NCI-H2227 (cell line): ENCODE measurements at regions not wholly inside any gene's neighbourhood (a gene's known extent, or its start where the extent isn't known, plus 50 kb on each side); places are given as distances from the start of the nearest gene placed in this dataset.
"Not testable (repeated sequence)": the region's sequence is repeated elsewhere in the genome, so short reads cannot be mapped to it uniquely, and the experiment has no call there.

Experiments
- DNase-seq: peaks from one replicate; lab custom pipeline; 2025; ENCODE audit not compliant: unreplicated experiment; lab: John Stamatoyannopoulos, UW

DNA sequence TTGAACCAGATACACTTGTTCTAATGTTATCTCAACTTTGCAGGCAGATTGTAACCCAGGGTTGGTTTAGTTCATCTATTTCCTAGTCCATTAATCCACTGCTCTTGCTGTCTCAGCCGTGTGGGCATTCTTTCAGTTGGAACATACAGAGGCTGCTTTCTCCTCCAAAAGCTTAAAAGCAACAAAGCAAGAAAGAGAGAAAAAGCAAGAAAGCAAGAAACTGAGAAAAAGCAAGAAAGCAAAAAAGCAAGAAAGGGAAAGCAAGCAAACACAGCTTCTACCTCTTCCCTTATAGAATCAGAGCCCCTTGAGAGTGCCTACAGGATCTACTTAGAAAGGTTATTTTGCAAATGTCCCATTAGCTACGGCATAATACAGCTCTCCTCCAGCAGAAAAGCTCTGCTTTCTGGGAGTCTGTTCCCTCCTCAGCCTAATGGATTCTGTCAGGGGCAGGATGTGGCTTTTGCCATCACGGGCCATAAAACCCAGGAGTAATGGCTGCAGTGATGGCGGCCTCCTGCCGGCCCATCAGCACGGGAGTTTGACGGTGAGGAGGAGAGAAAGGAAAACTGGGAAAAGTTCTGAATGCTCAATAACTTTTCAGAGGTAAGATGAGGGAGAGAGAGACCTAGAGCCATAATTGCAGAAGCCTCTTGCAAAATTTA is 156.8 kb upstream of the JARID2 start:
- no peak for DNase-seq

DNA sequence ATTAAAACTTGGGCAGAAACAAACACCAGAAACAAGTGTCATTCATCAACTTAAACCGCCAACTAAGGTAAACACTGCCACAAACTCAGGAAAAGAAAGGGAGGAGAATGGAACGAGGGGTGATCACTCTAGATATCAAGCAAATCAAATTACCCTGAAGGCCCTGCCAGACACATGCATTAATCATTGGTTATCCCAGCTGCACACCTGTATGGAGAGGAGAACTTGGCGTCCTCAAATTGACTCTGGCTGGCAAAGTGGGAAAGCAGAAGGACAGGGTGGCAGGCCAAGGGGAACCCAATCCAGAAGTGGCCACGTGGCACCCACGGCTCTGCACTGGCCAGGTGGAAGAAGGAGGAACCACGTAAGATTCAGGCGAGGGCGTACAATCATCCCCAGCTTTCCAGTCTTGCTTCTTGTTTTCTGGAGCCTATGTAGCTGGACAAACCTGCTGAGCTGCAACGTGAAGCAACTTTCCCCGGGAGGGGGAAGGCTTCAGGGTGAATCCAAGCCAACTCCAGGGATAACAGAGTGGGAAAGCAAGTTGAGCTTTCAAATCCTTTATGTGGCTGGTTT is 156.2 kb upstream of the JARID2 start:
- no peak for DNase-seq

DNA sequence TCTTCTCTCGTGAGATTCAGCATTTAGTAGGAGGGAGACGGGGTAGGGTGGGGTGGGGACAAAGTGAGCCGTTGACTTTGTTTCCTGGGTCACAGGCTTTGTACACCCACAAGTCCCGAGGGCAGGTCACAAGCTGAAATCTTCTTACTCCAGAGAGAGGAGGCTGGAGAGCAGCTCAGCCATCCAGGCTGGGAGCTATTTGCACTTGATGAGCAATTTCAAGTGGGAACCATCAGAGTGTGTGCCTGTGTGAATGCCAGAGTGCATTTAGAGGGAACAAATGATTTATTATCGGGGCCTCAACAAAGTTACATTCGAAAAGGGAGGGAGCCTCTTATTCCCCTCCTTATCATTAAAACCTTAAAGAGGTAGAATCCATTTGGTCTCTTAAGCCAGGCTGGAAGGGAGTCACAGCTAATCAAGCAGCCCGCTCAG is 155.7 kb upstream of the JARID2 start:
- peak; percentile 36 for DNase-seq

DNA sequence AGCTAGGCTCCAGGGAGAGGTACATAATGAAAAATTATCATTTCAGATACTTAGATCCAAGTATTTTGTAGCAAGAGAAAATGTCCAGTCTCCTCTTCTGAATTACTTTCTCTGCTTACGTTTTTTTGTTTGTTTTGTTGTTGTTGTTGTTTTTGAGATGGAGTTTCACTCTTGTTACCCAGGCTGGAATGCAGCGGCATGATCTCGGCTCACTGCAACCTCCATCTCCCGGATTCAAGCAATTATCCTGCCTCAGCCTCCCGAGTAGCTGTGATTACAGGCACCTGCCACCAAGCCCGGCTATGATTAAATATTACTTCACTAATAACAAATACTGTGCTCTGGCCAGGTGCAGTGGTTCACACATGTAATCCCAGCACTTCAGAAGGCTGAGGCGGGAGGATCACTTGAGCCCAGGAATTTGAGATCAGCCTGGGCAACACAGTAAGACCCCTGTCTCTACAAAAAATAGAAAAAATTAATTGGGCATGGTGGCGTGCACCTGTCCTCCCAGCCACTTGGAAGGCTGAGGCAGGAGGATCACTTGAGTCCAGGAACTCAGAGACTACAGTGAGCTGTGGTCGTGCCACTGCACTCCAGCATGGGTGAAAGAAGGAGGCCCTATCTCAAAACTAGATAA is 155.0 kb upstream of the JARID2 start:
- DNase-seq: no peak

DNA sequence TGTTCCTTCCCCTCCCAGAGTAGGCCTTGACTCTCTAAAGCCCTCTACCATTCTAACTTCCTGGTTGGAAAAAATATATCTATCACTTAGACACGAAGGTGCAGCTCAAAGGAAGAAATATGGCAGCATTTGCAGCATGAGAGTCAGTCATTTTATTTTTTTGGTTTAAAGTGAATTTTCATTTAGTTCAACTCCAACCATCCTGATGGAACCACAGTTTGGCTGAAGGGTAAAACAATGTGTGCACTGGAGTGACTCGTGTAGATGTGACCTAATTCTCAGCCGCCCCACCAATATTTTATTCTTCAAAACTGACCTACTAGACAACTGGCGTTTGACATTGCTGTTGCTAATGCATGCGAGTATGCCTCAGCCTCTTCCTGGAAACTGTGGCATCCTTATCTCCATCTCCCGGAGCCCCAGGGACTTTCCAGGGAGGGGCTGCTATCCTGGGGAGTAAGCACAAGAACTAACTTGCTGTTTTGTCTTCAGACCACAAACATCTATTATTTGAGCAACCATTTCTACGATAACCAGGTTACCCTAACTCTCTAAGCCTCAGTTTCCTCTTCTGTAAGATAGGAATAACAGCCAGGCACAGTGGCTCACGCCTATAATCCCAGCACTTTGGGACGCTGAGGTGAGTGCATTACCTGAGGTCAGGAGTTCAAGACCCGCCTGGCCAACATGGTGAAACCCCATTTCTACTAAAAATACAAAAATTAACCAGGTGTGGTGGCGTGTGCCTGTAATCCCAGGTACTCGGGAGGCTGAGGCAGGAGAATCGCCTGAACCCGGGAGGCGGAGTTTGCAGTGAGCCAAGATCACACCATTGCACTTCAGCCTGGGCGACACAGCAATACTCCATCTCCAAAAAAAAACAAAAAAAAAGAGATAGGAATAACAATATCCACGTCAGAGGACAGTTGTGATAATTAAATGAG is 148.7 kb upstream of the JARID2 start:
- DNase-seq: no peak

DNA sequence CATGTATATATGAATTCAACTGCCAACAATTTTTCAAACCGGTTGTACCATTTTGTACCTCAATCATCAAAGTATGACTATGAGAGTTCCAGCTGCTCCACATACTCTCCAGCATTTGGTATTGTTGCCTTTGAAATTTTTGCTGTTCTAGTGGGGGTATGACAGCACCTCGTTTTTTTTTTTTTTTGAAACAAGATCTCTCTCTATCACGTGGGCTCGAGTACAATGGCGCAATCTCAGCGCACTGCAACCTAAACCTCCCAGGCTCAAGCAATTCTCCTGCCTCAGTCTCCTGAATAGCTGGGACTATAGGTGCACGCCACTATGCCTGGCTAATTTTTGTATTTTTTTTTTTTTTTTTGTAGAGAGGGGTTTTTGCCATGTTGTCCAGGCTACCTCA is 144.7 kb upstream of the JARID2 start:
- no peak for DNase-seq

DNA sequence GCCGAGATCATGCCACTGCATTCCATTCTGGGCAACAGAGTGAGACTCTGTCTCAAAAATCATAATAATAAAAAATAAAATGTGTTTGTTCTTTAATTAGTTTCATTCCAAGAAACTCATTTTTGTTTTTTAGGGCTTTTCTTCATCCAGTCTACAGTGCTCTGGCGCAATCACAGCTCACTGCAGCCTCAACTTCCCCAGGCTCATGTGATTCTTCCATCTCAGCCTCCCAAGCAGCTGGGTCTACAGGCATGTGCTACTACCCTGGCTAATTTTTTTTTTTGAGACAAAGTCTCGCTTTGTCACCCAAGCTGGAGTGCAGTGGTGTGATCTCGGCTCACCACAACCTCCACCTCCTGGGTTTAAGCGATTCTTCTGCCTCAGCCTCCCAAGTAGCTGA is 143.6 kb upstream of the JARID2 start:
- DNase-seq: no peak

DNA sequence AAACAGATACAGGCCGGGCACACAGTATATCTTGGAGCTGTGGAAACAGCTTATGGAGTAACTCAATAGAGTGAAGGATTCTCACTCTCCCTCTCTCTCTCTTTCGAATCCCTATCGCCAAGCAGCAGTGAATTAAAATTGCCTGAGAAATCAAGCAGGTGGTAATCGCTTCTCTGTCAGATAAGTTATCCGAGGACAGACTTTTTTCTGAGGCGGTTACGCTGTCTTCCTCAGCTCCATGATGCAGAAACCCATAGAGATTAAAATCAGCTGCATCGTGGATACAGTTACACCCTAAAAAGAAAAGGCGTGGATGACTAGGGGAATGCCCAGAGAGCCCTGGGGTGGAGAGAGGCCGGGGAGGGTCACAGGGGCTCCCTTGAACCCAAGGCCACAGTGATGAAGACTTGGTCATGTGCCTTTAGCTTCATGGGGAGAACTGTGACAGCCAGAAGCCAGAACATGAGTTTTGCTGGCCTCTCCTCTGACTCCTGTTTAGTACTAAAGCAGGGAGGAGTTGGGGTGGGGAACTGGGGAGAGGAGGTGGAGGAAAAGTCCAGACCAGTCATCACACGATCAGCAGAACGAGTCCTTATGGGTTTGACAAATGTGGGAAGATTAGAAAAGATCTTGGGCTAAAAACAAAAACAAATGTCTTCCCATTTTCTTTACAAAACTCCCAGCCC is 138.8 kb upstream of the JARID2 start:
- DNase-seq: no peak

DNA sequence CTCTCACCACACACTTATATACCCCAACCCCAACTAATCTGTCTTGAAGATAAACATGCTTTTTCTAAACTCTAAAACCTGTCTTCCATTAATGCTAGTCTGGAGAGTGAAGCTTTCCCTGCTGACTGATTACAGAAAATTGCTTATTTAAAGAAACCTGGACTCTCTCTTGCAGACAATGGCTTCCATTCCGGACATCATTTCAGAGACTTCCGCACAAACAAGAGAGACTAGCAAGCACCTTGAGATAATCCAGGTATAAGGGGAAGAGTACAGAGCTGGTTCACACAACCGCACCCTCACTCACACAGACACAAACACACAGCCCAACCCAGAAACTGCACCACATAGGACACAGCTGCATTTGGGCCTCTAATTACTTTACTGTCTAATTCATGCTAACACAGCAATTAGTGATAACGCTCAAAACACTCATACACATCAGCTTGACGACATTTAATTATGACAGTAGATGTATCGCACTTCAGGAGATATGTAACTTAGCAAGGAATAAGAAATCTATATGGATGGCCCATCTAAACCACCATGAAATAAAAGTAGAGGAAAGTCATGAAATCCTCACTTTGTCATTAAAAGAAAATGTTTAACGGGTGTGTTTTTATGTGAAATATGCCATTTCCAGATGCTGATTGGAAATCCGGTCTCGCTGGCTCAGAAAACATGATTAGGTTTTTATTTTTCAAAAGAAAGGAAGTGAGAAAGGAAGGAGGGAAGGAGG is 138.1 kb upstream of the JARID2 start:
- no peak for DNase-seq

DNA sequence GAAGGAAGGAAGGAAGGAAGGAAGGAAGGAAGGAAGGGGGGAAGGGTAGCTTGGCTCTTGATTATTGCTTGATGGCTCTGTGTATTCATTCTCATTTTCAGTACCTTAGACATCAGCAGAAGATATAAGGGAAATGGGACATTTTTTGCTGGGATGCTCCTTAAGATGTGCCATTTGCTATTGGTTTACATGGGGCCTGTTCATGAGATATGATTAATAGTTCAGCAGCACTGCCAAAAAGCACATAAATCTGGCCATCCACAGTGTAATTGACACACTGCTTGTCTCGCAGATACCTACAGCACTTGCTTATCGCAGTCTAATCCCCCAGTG is 137.5 kb upstream of the JARID2 start:
- no peak for DNase-seq

DNA sequence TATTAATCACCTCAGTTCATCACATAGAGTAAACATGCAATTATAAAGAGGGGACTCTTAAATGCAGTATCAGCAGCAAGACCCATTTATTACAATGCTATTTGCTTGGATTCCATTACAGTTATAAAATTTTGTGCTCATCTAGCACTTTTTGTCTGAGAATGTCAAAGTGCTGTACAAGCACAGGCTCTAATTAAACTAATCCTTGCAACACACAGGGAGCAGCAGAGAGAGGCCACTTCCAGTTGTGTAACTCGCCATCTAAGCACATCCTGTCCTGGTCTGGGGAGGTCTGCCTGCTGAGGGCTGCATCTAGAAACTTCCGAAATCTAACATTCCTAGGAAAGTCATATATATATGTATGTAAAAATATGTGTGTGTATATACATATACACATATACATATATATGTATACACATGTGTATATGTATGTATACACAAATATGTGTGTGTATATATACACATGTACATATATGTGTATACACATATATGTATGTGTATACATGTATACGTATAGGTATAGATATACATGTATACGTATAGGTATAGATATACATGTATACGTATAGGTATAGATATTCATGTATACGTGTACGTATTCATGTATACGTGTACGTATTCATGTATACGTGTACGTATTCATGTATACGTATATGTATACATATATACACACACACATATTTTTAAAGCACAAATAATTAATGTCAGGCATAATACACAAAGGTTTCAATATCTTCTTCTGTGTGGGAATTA is 136.4 kb upstream of the JARID2 start:
- no peak for DNase-seq

DNA sequence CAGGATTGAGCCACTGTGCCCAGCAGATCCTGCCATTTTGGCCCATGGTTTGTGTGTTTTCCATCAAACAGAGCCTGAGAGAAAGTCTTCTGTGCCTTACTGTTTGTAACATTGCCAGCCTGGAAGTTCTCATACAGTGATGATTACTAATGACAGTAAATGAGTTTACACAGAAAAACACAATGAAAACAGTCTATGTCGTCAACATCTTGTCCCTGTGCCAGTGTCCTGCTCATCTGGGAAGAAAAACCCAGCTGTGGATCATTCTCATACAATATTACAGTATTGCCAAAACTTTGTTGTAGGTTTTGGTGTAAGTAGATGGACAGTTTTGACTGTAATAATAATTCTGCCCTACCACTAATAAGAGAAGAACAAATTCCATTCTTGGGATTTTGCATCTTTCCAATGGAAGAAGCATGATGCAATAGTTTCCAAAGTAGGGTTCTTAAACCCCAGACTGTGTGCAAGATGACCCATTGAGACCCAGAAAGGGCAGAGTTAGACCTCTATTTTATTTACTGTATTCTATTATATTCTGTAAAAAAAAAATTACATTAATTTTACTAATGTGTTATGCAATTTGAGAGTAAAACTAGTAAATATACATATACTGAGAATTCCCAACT is 135.0 kb upstream of the JARID2 start:
- DNase-seq: no peak

DNA sequence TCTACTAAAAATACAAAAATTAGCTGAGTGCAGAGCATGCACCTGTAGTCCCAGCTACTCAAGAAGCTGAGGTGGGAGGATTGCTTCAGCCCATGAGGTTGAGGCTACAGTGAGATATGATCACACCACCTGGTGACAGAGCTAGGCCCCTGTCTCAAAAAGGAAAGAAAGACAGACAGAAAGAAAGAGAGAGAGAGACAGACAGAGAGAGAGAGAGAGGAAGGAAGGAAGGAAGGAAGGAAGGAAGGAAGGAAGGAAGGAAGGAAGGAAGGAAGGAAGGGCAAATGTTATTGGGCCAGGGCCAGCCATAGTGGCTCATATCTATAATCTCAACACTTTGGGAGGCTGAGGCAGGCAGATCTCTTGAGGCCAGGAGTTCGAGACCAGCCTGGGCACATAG is 134.3 kb upstream of the JARID2 start:
- DNase-seq: not testable (repeated sequence)

DNA sequence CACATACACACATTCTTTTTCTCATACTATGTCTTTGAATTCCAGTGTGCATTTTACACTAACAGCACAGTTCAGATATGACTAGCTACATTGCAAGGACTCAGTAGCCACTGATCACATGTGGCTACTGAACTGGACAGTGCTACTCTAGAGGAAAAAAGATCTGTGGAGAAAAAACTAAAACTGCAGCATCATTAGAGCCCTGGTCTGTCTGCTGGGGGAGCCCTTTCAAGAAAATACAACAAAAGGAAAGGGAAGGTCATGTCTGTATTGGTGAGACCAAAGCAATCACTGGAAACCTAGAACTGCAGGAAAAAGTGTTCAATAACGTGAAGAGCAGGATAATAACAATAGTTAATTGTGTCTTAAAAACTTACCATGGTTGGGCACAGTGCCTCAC is 132.3 kb upstream of the JARID2 start:
- no peak for DNase-seq

DNA sequence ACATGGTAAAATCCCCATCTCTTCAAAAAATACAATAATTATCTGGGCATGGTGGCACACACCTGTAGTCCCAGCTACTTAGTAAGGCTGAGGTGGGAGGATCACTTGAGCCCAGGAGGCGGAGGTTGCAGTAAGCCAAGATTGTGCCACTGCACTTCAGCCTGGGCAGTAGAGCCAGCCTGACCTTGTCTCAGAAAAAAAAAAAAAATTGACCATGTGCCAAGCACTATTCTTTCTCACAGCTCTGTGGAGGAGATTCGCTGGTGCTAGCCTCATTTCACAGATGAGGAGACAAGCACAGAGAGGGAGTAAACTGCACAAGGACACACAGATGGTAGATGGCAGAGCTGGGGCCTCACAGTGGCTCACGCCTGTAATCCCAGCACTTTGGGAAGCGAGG is 131.8 kb upstream of the JARID2 start:
- DNase-seq: no peak

DNA sequence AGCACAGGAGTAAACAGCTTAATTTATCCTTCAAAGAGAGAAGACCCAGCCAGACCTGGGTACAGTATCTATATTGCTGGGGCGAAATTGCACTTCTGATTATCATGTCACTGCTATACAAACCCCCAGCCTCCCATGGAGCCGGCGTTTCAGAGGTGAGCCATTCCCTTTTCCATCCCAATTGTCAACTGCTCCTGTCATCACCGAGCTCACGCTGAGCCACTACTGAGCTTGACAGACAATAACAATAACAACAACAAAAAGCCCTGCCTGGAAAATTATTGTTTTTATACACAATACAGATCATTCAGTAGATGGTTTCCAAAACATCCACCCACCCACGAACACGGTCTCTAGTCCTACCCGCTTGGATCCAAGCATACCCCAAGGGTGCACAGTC is 129.0 kb upstream of the JARID2 start:
- DNase-seq: peak; percentile 75

DNA sequence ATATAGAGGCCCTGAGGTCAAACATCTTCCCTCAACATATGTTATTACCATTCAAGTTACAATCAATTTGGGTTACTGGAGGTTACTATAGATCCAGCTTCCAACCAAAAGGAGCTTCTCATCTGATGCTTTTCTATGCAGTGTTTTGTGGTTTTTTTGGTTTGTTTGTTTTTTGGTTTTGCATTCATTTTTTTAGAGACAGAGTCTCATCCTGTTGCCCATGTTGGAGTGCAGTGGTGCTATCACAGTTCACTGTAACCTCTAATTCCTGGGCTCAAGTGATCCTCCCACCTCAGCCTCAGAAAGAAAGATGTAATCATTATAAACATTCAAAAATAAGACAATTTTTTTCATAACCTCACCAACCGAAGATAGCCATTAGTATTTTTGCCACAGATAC is 124.4 kb upstream of the JARID2 start:
- DNase-seq: no peak

DNA sequence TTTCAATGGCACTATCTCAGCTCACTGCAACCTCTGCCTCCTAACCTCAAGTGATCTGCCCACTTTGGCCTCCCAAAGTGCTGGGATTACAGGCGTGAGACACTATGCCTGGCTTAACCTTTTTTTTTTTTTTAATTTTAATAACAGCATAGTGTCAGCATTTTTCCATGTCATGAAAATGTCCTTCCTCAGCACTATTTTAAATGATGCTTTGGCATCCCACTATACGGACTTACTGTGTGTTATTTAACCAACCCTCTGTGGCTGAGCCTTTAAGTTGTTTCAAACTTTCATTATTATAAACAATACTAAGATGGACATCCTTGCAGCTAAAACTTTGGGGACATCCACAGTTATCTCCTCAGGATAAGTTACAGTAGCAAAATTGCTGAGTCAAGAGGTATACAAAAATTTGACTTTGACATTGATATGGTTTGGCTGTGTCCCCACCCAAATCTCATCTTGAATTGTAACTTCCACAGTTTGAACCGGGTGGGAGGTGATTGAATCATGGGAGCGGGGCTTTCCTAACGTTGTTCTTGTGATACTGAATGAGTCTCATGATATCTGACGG is 123.8 kb upstream of the JARID2 start:
- DNase-seq: no peak

DNA sequence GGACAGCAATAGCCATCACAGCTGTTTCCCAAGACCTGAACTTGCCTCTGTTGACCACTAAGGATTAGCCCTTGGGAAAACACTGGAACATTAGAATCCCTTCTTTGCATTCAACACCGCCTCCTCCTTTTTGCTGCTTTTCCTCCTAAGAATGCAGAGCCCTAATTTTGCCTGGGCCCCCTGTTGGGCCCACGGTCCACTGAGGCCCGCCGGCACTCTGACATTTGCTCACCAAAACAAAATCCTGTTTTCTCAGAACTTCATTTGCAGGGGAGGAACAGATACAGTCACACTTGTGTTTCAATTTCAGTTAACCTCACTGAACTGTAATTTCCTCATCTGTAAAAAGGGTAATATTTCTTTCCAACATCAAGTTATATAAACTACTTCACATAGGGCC is 116.0 kb upstream of the JARID2 start:
- no peak for DNase-seq
